HG02870 (cell line): ENCODE measurements at regions not wholly inside any gene's neighbourhood (a gene's known extent, or its start where the extent isn't known, plus 50 kb on each side); places are given as distances from the start of the nearest gene placed in this dataset.

Experiments
- ATAC-seq: cut with Tn5 transposase; IDR thresholded peaks from one replicate; pipeline ENCODE4 v1.9.1; 2021; ENCODE audit warnings: mild to moderate bottlenecking, moderate library complexity; ENCODE audit not compliant: unreplicated experiment

DNA sequence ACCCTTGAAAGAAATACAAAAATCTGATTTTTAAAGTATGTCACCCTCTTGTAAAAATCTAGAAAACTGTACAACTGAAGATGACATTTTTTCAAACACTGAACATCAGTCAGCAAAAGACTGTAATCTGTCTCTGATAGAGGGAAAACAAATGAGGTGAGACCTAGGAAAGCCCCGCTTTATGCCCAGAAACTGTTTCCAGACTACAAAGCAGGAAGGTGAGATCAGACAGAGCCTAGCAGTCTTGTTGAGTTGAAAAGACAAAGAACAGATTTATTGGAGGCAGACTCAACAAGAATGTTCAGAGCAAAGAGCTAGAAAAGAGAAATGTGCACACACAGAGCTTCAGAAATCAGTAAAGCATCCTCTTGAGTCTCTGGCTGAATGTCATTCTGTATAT is 873.6 kb downstream of the LRFN5 start:
- no peak for ATAC-seq

DNA sequence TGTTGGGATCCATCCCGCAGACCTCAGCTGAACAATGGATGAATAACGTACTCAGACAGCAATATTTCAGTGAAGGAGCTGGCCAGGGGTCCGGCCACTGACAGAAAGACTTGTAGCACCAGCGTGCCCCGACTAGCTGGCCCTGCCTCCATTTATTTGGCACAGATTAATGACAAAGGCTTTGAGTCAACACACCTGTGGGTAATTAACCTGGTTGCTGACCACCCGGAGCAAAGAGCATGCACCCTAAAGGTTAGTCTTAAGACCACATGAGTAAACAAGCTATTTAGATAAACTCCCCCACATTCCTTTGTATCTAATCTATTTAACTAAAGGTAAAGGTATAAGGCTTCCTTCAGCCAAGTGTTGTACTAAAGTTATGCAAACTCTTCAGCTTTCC is 868.6 kb downstream of the LRFN5 start:
- no peak for ATAC-seq

DNA sequence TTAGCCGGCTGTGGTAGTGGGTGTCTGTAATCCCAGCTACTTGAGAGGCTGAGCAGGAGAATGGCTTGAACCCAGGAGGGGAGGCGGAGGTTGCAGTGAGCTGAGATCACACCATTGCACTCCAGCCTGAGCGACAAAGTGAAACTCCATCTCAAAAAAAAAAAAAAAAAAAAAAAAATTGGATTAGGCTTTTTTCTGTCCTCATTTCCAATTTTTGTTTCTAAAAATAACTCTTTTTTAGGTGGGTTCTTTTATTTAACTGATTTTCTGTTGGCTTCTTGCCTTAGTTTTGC is 863.7 kb downstream of the LRFN5 start:
- no peak for ATAC-seq

DNA sequence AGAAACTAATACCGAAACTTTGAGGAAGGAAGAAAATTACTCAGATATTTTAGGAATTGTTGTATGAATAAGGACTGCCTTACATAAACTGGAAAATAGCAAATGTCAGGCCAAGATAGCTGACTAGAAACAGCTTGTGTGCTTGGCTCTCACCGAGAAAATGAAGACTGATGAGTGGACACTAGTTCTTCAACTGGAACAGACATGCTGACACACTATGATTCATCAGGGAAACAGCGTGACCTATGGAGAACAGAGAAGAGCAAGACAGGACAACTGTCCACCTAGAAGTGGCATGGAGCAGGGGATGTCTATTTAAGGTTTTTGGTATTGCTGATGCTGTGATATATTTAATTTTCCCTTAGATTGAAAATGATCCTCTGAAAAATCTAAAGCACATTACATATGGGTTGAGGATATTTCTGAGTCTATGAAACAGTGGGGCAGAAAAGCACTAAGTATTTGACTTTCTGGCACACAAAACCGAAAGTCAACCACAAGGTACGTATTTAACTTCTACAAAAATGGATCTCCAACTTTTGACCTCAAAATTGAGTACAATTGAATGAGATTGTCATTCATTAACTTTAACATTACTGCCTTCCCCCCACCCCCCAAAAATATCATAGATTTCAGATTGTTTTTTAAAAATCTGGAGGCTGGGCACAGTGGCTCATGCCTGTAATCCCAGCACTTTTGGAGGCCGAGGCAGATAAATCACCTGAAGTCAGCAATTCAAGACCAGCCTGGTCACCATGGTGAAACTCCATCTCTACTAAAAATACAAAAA is 863.2 kb downstream of the LRFN5 start:
- no peak for ATAC-seq

DNA sequence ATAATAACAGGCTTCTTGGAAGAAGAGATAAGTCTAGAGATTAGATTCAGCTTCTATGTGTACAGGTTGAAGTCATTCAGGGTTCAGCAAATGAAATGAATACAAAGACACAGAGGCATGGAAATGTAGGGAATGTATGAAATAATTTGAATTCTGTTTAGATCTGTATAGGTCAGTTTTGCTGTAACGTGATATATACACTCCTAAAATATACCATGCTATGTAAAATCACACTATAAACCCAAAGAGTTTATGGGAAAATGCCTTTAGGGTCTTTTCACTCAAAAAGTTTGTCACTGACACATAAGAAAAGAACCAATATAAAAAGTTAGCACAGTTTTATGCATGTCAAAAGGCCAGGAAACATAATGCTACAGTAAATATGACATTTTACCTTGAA is 854.0 kb downstream of the LRFN5 start:
- ATAC-seq, result no peak

DNA sequence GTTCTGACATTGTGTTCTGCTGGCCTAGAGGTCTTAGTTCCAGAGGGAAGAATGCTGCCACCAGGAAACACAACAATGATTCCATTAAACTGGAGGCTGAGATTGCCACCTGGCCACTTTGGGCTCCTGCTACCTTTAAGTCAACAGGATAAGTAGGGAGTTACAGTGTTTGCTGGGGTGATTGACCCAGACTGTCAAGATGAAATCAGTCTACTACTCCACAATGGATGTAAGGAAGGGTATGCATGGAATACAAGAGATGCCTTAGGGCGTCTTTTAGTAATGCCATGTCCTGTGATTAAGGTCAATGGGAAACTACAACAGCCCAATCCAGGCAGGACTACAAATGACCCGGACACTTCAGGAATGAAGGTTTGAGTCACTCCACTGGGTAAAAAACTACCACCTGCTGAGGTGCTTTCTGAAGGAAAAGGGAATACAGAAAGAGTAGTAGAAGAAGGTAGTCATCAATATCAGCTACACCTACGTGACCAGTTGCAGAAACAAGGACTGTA is 852.6 kb downstream of the LRFN5 start:
- no peak for ATAC-seq

DNA sequence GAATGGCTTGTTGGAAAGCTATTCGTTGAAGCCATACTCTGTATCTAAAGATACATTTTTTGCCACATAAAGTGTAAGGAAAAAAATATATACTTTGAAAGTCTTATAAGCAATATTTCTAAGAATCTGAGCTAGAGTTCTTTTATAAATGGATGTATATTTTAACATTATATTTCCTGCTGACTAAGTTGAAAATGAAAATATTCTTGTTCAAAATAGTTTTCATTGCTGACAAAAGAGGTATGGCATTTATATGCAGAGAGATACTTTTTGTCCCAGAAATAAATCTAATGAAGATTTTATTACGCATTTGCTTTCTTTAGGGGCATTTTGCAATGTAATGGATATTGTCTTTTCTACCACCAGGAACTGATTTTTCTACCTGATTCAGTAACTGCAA is 834.9 kb downstream of the LRFN5 start:
- ATAC-seq, result no peak

DNA sequence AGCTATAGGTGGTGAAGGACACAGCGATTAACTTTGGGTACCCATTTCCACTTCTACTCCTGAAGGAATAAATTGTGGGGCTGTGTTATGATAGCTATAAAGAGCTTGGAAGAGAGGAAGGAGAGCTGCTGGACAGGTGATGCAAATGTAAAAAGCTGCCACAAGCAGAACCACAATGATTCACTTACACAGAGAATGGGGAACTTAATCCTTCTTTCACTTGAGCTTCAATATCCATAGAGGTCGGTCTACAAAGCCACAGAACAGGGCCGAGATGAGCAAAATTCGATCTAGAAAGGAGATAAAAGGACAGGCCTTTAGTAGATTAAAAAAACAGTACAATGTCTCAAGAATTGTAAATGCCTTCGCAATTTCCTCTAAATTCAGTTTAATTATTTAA is 831.1 kb downstream of the LRFN5 start:
- ATAC-seq, result peak; percentile 87

DNA sequence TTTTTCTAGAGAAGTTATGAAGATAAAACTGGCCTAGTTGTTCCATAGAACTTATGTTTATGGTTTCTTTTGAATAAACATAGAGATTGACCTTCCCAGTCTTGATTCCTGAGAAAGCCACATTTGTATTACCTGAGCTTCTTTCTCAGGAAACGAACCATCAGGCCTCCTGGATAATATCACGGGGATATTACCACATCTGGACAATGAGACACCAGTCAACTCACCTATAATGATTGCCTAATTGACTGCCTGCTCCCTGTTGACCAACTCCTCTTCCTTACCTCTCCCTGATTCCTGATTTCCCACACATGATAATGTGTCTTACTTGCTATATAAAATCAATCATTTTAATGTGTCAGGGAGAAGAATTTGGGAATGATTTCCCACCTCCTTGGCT is 822.7 kb downstream of the LRFN5 start:
- ATAC-seq, result peak; percentile 9

DNA sequence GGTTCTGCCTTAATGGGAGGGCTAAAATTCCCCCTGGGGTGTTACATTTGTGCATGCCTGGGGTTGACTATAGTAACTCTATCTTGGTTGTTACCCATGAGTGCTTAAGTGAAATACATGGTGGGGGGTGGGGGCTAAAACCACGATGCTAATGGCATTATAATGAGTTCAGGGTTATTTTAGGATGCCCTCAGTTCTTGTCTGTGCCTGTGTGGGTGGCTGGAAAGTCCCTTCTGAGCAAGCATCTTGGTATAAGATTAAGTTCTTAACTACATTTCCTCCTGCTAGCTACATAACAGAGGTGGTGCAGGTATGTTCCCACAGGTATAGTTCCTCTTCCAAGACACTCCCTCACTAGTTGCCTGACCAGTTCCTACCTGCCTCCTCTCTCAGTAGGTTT is 822.3 kb downstream of the LRFN5 start:
- ATAC-seq, result peak; percentile 95

DNA sequence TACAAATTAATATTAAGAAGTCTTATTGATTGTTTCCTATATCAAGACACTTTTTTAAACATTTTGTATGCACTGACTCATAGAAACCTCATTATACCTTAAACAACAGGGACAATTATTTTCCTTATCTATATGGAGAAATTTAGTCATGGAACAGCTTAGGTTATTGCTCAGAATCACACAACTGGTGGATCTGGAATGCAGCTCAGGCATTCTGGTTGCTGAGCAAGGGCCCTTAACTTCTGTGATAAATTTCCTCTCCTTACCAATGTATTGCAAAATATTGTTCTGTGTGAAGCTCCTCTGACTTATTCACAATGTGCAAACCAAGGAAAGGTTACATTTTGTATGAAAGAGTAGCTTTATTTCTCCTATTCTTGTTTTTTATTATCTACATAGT is 817.8 kb downstream of the LRFN5 start:
- no peak for ATAC-seq

DNA sequence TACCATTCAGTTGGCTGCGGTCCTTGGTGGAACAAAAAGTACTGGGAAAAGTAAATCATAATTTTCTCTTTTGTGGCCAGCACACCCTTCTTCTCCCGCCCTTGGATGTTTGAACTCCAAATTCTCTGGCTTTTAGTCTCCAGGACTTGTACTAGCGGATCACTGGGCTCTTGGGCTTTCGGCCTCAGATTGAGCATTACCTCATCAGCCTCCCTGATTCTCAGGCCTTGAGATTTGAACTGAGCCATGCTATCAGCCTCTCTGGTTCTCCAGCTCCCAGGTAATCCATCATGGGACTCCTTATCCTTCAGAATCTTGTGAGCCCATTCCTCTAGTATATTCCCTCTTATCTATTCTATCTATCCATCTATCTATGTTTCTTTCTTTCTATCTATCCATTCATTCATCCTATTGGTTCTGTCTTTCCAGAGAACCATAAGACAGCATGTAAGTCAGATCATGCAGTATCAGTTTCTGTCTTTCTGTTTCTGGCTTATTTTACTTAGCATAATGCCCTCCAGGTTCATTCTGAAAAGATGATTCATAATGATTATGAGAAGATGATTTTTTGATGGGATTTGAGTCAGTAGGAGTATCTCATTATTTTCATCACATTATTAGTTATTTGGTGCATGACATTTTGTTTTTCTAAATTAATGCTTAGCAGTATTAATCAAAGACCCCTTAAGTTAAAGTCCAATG is 814.9 kb downstream of the LRFN5 start:
- ATAC-seq, result peak; percentile 95

DNA sequence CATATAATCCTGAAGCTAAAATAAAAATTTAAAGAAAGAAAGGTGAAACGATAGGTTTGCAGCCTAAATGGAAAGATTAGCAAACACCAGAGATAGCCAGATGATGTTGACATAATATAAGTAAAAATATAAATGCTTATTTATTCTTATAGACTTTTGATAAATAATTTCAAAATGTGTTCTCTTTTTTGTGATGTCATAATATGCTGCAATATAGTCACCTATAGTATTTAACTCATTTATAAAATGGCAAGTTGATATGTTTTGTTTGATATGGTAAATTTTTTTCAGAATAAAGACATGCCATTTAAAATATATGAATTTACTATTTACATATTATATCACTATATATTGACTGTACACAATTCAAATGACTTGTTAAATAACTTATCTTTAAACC is 813.4 kb downstream of the LRFN5 start:
- ATAC-seq, result no peak

DNA sequence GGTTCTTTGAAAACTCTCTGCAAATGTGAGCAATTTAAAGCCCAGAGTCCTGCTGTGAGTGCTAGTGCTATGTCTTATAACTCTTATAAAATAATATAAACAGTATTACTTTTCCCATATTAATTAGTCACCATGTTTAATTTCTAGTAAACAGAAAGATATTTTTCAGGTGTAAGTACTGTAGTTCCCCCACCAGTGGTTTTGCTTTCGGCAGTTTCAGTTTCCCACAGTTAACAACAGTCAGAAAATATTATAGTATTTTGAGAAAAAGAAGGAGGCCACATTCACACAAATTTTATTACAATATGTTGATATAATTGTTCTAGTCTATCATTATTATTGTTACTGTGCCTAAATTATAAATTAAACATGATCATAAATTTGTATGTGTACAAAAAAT is 800.5 kb downstream of the LRFN5 start:
- ATAC-seq, result peak; percentile 70

DNA sequence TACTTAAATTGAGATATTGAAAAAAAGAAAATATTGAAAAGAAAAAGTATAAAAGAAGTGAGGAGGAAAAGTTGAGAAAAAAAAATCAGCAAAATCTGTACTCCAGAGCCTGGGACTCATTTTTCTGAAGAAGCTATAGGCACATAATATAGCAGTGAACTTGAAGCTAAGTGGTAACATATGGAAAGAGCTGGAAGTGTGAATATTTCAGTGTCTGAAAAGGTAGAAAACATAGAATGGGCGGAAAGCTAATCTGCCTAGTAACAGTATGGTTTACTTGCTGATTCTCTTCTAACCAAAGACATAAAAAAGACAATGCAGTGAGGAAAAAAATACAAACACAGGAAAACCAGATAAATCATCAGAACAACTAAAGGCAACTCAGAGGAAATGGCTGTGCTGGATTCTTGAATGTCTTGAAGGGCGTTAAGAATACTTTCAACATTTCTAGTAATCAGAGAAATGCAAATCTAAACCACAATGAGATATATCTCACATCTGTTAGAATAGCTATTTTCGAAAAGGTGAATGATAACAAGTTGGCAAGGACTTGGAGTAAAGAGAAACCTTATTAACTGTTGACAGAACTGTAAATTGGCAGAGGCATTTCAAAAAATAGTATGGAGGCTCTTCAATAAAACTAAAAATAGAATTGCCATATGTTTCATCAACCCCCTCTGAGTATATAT is 784.6 kb downstream of the LRFN5 start:
- ATAC-seq, result peak; percentile 92

DNA sequence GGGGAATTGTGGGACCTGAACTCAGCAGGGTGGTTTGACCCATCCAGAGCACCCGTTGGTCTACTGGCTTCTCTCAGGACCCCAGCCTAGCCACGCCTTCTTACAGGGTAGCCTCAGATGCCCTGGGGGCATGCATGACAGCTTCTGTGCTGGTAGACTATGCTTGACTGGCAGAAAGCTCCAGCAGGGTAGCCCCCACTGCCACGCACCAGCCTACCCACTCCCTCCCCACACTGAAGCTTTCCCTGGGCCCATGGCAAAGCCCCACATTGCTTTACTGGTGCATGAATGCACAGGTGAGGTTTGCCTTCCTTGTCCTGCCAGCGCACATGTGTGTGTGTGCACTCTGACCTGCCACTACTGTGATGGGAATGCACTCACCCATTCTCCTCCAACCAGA is 772.2 kb downstream of the LRFN5 start:
- ATAC-seq, result no peak

DNA sequence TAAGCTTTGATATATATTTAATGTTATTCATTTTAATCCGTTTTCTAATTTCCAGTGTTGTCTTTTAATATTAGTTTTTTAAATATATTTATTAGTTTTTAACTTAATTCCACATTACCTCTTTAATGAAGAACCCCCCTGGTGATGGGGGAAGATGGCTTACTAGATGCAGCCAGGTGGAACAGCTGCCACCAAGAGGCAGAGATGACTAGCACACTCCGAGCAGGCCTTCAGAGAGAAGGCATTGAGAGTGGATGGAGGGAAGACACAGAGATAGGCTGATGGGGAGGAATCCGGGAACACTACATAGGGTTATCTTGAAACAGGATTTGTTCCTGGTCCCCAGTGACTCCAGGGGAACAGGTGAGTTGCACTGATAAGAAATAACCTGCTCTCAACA is 771.6 kb downstream of the LRFN5 start:
- ATAC-seq, result no peak

DNA sequence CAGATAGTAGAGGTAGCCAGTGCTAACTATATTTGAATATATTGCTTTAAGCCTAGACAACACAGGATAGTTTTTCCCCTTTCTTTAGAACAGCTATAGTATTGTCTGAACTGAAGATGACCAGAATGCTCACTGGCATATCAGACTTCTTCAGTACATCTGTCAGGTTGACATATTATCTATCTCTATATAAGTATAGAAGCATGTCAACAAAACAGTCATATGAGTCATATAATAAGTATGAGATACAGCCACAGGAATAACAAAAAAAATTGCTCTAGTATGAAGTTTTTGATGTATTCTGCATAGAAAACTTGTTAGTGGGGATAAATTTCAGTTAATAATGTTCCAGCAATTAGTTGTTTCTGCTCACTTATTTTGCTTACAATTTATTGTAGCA is 767.7 kb downstream of the LRFN5 start:
- no peak for ATAC-seq

DNA sequence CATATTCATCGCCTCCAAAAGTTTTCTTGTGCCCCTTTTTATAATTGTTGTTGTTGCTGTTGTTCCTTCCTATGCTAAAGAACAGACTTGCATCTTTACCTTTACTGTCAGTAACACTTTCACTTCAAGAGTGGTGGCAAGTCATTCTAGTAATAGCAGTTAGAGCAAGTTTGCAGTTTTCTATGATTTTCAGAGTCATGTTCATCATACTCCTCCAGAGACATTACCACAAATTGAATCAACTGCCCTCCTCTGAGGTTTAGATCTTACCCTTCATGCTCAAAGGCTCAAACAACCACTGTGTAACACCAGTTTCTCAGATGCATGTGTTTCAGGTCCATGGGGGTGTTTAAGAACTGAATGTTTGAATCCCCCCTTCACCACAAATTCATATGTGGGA is 763.4 kb downstream of the LRFN5 start:
- peak; percentile 51 for ATAC-seq

DNA sequence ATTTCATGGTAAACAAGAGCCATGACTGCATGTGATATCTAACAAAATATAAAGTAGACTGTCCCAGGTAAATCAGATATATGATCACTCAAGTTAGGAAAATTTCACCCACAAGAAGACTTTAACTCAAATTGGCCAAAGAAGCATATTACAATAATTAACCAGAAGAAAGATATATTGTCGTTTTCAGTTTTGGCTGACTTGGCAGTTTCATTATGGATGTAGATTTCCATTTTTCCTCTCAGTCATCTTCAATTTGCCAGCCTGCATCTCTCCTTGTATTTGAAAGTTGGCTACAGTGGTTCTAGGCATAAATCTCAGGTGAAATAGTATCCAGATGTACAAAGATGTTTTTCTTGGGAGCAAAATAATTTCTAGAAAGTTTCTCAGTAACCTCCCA is 761.6 kb downstream of the LRFN5 start:
- no peak for ATAC-seq

DNA sequence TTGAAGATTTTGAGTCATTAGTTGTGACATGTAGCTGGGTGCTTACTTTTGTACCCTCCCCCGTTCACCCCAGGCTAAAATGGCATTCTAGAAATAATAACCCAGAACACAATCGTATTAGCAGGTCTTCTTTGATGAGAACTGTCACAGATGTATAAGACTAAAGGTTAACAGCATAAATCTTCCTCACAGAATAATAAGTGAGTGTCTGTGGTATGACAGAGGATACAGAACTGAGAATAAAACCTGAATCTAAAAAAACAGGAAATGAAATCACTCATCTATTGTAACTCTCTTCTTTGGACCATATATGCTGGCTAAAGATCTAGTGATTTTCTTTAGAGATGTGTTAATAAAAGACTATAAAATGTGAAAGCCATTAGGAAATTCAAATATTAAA is 746.6 kb downstream of the LRFN5 start:
- peak; percentile 99 for ATAC-seq

DNA sequence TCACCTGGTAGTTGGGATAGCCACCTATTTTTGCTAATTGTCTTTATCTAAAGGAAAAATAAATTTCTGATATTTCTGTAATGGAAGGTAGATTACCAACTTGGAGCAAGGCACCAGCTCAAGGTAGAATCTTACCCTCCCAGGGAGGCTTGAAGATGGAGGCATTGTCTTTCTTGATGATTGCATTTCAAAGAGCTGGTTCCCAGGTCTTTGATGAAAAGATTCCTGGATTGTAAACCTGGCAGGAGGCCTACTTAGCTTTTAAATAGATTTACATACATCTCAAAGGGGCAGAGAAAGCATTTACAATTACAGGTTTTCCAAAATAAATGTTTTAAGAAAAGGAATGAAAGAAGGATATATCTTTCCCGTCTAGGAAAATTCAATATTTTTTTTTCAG is 729.2 kb downstream of the LRFN5 start:
- no peak for ATAC-seq
